H9 (cell line): ENCODE measurements at regions not wholly inside any gene's neighbourhood (a gene's known extent, or its start where the extent isn't known, plus 50 kb on each side); places are given as distances from the start of the nearest gene placed in this dataset.

Experiments
- DNase-seq: peaks from one replicate; pipeline ENCODE4 v3.0.0-alpha.2; 2017
- H2AFZ ChIP-seq: one replicate; pipeline ENCODE4 v1.6.1; 2013; ENCODE audit warnings: mild to moderate bottlenecking, low read length, control low read depth, moderate library complexity
- H2AK5ac ChIP-seq: 2 replicates; pipeline ENCODE4 v1.6.1; 2013; ENCODE audit warnings: low read length, control low read depth, mixed read lengths; ENCODE audit not compliant: insufficient read length
- H2BK120ac ChIP-seq: one replicate; pipeline ENCODE4 v1.6.1; 2013; ENCODE audit warnings: low read depth, mild to moderate bottlenecking, low read length, control low read depth, inconsistent platforms; ENCODE audit not compliant: poor library complexity, severe bottlenecking
- H2BK12ac ChIP-seq: 2 replicates; pipeline ENCODE4 v1.6.1; 2013; ENCODE audit warnings: low read length, control low read depth, mixed read lengths, low read depth; ENCODE audit not compliant: insufficient read length
- H2BK15ac ChIP-seq: 2 replicates; pipeline ENCODE4 v1.6.1; 2013; ENCODE audit warnings: low read depth, low read length, control low read depth
- H2BK20ac ChIP-seq: one replicate; pipeline ENCODE4 v1.6.1; 2013; ENCODE audit warnings: low read depth, mild to moderate bottlenecking, low read length, control low read depth, inconsistent platforms; ENCODE audit not compliant: poor library complexity, severe bottlenecking
- H2BK5ac ChIP-seq: 2 replicates; pipeline ENCODE4 v1.6.1; 2013; ENCODE audit warnings: low read length, control low read depth, mixed read lengths; ENCODE audit not compliant: insufficient read length
- H3K14ac ChIP-seq: 2 replicates; pipeline ENCODE4 v1.6.1; 2013; ENCODE audit warnings: low read length, control low read depth; ENCODE audit not compliant: insufficient read depth
- H3K18ac ChIP-seq: 2 replicates; pipeline ENCODE4 v1.6.1; 2013; ENCODE audit warnings: low read depth, mild to moderate bottlenecking, mixed read lengths, low read length, control low read depth; ENCODE audit not compliant: insufficient read length
- H3K23ac ChIP-seq: 2 replicates; pipeline ENCODE4 v1.6.1; 2013; ENCODE audit warnings: low read length, control low read depth, mixed read lengths, low read depth; ENCODE audit not compliant: insufficient read length
- H3K23me2 ChIP-seq: 2 replicates; pipeline ENCODE4 v1.6.1; 2013; ENCODE audit warnings: low read depth, mild to moderate bottlenecking, mixed read lengths, low read length, control low read depth; ENCODE audit not compliant: insufficient read length, poor library complexity, severe bottlenecking
- H3K27ac ChIP-seq: 2 replicates; pipeline ENCODE4 v1.5.1; 2013; ENCODE audit warnings: low read length, control low read depth, mixed read lengths, low read depth; ENCODE audit not compliant: insufficient read length
- H3K27me3 ChIP-seq: 2 replicates; pipeline ENCODE4 v1.6.1; 2013; ENCODE audit warnings: low read length, control low read depth, inconsistent platforms; ENCODE audit not compliant: insufficient read depth
- H3K4ac ChIP-seq: 2 replicates; pipeline ENCODE4 v1.6.1; 2013; ENCODE audit warnings: low read depth, mild to moderate bottlenecking, control low read depth, inconsistent platforms, low read length, moderate library complexity
- H3K4me1 ChIP-seq: 2 replicates; pipeline ENCODE4 v1.6.1; 2013; ENCODE audit warnings: low read length, control low read depth, inconsistent platforms; ENCODE audit not compliant: insufficient read depth
- H3K4me2 ChIP-seq: 2 replicates; pipeline ENCODE4 v1.6.1; 2013; ENCODE audit warnings: low read length, control low read depth, mixed read lengths; ENCODE audit not compliant: insufficient read length, insufficient read depth
- H3K56ac ChIP-seq: 2 replicates; pipeline ENCODE4 v1.6.1; 2013; ENCODE audit warnings: low read depth, mild to moderate bottlenecking, mixed read lengths, low read length, control low read depth; ENCODE audit not compliant: insufficient read length
- H3K79me1 ChIP-seq: 2 replicates; pipeline ENCODE4 v1.6.1; 2013; ENCODE audit warnings: low read depth, mild to moderate bottlenecking, moderate library complexity, low read length, control low read depth, inconsistent platforms; ENCODE audit not compliant: insufficient read depth, poor library complexity, severe bottlenecking
- H3K79me2 ChIP-seq: 2 replicates; pipeline ENCODE4 v1.6.1; 2013; ENCODE audit warnings: low read length, control low read depth, inconsistent platforms; ENCODE audit not compliant: insufficient read depth
- H3K9ac ChIP-seq: 2 replicates; pipeline ENCODE4 v1.6.1; 2013; ENCODE audit warnings: low read length, control low read depth, mixed read lengths; ENCODE audit not compliant: insufficient read length; ENCODE audit errors: extremely low read depth
- H3K9me3 ChIP-seq: one replicate; pipeline ENCODE4 v1.6.1; 2013; ENCODE audit warnings: low read depth, low read length, inconsistent platforms; ENCODE audit not compliant: control insufficient read depth
- H3T11ph ChIP-seq: one replicate; pipeline ENCODE4 v1.6.1; 2013; ENCODE audit warnings: mild to moderate bottlenecking, low read length, control low read depth, inconsistent platforms
- H4K20me1 ChIP-seq: one replicate; pipeline ENCODE4 v1.6.1; 2013; ENCODE audit not compliant: control insufficient read depth, insufficient read length, insufficient read depth
- H4K5ac ChIP-seq: 2 replicates; pipeline ENCODE4 v1.6.1; 2013; ENCODE audit warnings: low read depth, mild to moderate bottlenecking, mixed read lengths, low read length, control low read depth; ENCODE audit not compliant: insufficient read length
- H4K8ac ChIP-seq: replicated peaks from 2 replicates; pipeline ENCODE4 v1.6.1; 2013; ENCODE audit warnings: low read length, control low read depth, mixed read lengths, low read depth; ENCODE audit not compliant: insufficient read length
- H4K91ac ChIP-seq: 2 replicates; pipeline ENCODE4 v1.6.1; 2013; ENCODE audit warnings: low read depth, mild to moderate bottlenecking, moderate library complexity, mixed read lengths, low read length, control low read depth; ENCODE audit not compliant: insufficient read length
- H3K27ac Mint-ChIP-seq, 3 experiments: 2 replicates in 2 of 3; 3 replicates in 1 of 3; pipeline ENCODE4 v1.8.0; 2020 to 2021; ENCODE audit warnings: mixed read lengths in 3 of 3, mild to moderate bottlenecking in 1 of 3, moderate library complexity in 1 of 3
- H3K27me3 Mint-ChIP-seq: 2 replicates; pipeline ENCODE4 v1.8.0; 2021; ENCODE audit warnings: low read depth, mild to moderate bottlenecking, moderate library complexity, mixed read lengths
- H3K36me3 Mint-ChIP-seq, 3 experiments: 2 replicates in 2 of 3; 3 replicates in 1 of 3; pipeline ENCODE4 v1.8.0; 2020 to 2021; ENCODE audit warnings: low read depth in 3 of 3, mixed read lengths in 3 of 3; ENCODE audit not compliant: insufficient read depth in 1 of 3
- H3K4me1 Mint-ChIP-seq, 2 experiments: 2 replicates each; pipeline ENCODE4 v1.8.0; 2020; ENCODE audit warnings: mixed read lengths in 2 of 2
- H3K4me3 Mint-ChIP-seq, 2 experiments: 2 replicates in 1 of 2; 3 replicates in 1 of 2; pipeline ENCODE4 v1.8.0; 2020 to 2021; ENCODE audit warnings: mild to moderate bottlenecking in 2 of 2, mixed read lengths in 2 of 2, moderate library complexity in 1 of 2
- H3K9me3 Mint-ChIP-seq, 2 experiments: 2 replicates in 1 of 2; 3 replicates in 1 of 2; pipeline ENCODE4 v1.8.0; 2020; ENCODE audit warnings: mild to moderate bottlenecking in 2 of 2, mixed read lengths in 2 of 2, moderate library complexity in 1 of 2
- CTCF ChIP-seq: fragments of 200-600 bp; sonication (generic); conservative IDR thresholded peaks from 3 replicates; pipeline ENCODE4 v1.8.0; 2021; ENCODE audit warnings: antibody characterized with exemption, mild to moderate bottlenecking
- WGBS: extraction: QIAGEN DNeasy Blood & Tissue Kit; methylation state at CpG from one replicate; pipeline ENCODE4 v1.1.7; 2013; ENCODE audit warnings: missing lambda C conversion rate, low lambda C conversion rate, mixed read lengths; ENCODE audit not compliant: insufficient read length; ENCODE audit errors: extremely low coverage; 5-methylcytosine and 5-hydroxymethylcytosine counted together

GRCh38 chr12:118637767-118638370, 261.5 kb downstream of the SUDS3 start:
- TF ChIP-seq CTCF = no peak
- no CpG with 5 or more reads among the region's 7 CpGs for WGBS
- Mint-ChIP-seq H3K36me3 (no peaks in the 10 kb centered on the region), H3K9me3 (no peaks in the 10 kb centered on the region), H3K4me1 (peaks cover 4 to 5% of the 10 kb centered on the region in 2 experiments), H3K27me3 (no peaks in the 10 kb centered on the region), H3K27ac (no peak overlapping the region), H3K4me3 (no peak overlapping the region)
- no peak overlapping the region for H2AK5ac ChIP-seq
- H4K20me1 ChIP-seq = no peaks in the 10 kb centered on the region
- no peak overlapping the region for H3K18ac ChIP-seq
- no peak overlapping the region for H3K23ac ChIP-seq
- H3K79me1 ChIP-seq = no peaks in the 10 kb centered on the region
- no peak overlapping the region for H3K56ac ChIP-seq
- no peaks in the 10 kb centered on the region for H3K27me3 ChIP-seq
- no peak overlapping the region for H2AFZ ChIP-seq
- H2BK120ac ChIP-seq = no peak overlapping the region
- H3K27ac ChIP-seq = no peak overlapping the region
- no peak overlapping the region for H3T11ph ChIP-seq
- H2BK5ac ChIP-seq = no peak overlapping the region
- H3K4ac ChIP-seq = no peak overlapping the region
- no peak overlapping the region for H2BK20ac ChIP-seq
- H3K4me1 ChIP-seq = no peaks in the 10 kb centered on the region
- no peaks in the 10 kb centered on the region for H3K79me2 ChIP-seq
- H4K8ac ChIP-seq = no peak overlapping the region
- no peaks in the 10 kb centered on the region for H3K23me2 ChIP-seq
- no peak overlapping the region for H4K91ac ChIP-seq
- H3K4me2 ChIP-seq = no peak overlapping the region
- no peak overlapping the region for H2BK12ac ChIP-seq
- no peaks in the 10 kb centered on the region for H3K9me3 ChIP-seq
- H2BK15ac ChIP-seq = no peak overlapping the region
- no peak overlapping the region for H3K9ac ChIP-seq
- no peak overlapping the region for H4K5ac ChIP-seq
- no peak for DNase-seq
- H3K14ac ChIP-seq = no peak overlapping the region
